ENCODE measurements at regions not wholly inside any gene's neighbourhood (a gene's known extent, or its start where the extent isn't known, plus 50 kb on each side); places are given as distances from the start of the nearest gene placed in this dataset.

GRCh38 chr22:49586873-49587272 is 240.8 kb downstream of the BRD1 start:
- no peak for DNase-seq (ENCODE audit: low spot score)

- DNase-seq (ENCODE audit: low spot score) = no peak
Measured at GRCh38 chr22:49586244-49586748, 241.4 kb downstream of the BRD1 start.

- no peak for DNase-seq (ENCODE audit: low spot score)
Measured at GRCh38 chr22:49585461-49586243, 242.0 kb downstream of the BRD1 start.

GRCh38 chr22:49583886-49584505 is 243.7 kb downstream of the BRD1 start:
- peak; percentile 39 for DNase-seq (ENCODE audit: low spot score)

GRCh38 chr22:49583341-49583740 is 244.3 kb downstream of the BRD1 start:
- peak; percentile 29 for DNase-seq (ENCODE audit: low spot score)

GRCh38 chr22:49582678-49583077 is 245.0 kb downstream of the BRD1 start:
- no peak for DNase-seq (ENCODE audit: low spot score)

- no peak for DNase-seq (ENCODE audit: low spot score)
Measured at GRCh38 chr22:49582181-49582580, 245.5 kb downstream of the BRD1 start.

- no peak for DNase-seq (ENCODE audit: low spot score)
Measured at GRCh38 chr22:49580024-49580423, 247.6 kb downstream of the BRD1 start.

- peak; percentile 39 for DNase-seq (ENCODE audit: low spot score)
Measured at GRCh38 chr22:49577168-49578060, 250.3 kb downstream of the BRD1 start.

- DNase-seq (ENCODE audit: low spot score) = peak; percentile 37
Measured at GRCh38 chr22:49576241-49577141, 251.2 kb downstream of the BRD1 start.

- DNase-seq (ENCODE audit: low spot score) = no peak
Measured at GRCh38 chr22:49575703-49576081, 252.0 kb downstream of the BRD1 start.

- peak; percentile 42 for DNase-seq (ENCODE audit: low spot score)
Measured at GRCh38 chr22:49574881-49575702, 252.6 kb downstream of the BRD1 start.

- no peak for DNase-seq (ENCODE audit: low spot score)
Measured at GRCh38 chr22:49574205-49574880, 253.3 kb downstream of the BRD1 start.

GRCh38 chr22:49573109-49573765 is 254.4 kb downstream of the BRD1 start:
- DNase-seq (ENCODE audit: low spot score) = no peak

- DNase-seq (ENCODE audit: low spot score) = no peak
Measured at GRCh38 chr22:49571326-49571725, 256.3 kb downstream of the BRD1 start.

- DNase-seq (ENCODE audit: low spot score) = no peak
Measured at GRCh38 chr22:49570032-49570848, 257.4 kb downstream of the BRD1 start.

GRCh38 chr22:49569286-49570031 is 258.2 kb downstream of the BRD1 start:
- DNase-seq (ENCODE audit: low spot score) = no peak
